Choroid plexus epithelial cell (primary cell): ENCODE measurements at regions not wholly inside any gene's neighbourhood (a gene's known extent, or its start where the extent isn't known, plus 50 kb on each side); places are given as distances from the start of the nearest gene placed in this dataset.
A peak's percentile ranks its signal among the peaks of the same experiment; 100 is the strongest.

Source experiments
- DNase-seq: peaks from one replicate; pipeline ENCODE4 v3.0.0-alpha.2; 2010; ENCODE audit warnings: low read depth
- H3K4me3 ChIP-seq: 2 replicates; pipeline ENCODE4 v1.5.1; 2011; ENCODE audit warnings: low read depth, mild to moderate bottlenecking, control low read depth, low read length, moderate library complexity
- CTCF ChIP-seq: conservative IDR thresholded peaks from 2 replicates; pipeline ENCODE4 v1.5.1; 2011; ENCODE audit warnings: low read depth, mild to moderate bottlenecking, control low read depth, inconsistent platforms, low read length, moderate library complexity

- TF ChIP-seq CTCF: no peak
- DNase-seq: no peak
- no peak overlapping the region for H3K4me3 ChIP-seq
Observed at GRCh38 chr5:125256296-125256695, 509.9 kb upstream of the ZNF608 start.

- DNase-seq: peak; percentile 39
- no peak overlapping the region for H3K4me3 ChIP-seq
- TF ChIP-seq CTCF: no peak
Observed at GRCh38 chr5:125257057-125257972, 510.9 kb upstream of the ZNF608 start.

GRCh38 chr5:125257997-125258396 is 511.6 kb upstream of the ZNF608 start:
- no peak for DNase-seq
- H3K4me3 ChIP-seq: no peak overlapping the region
- no peak for TF ChIP-seq CTCF

GRCh38 chr5:125258615-125259014 is 512.2 kb upstream of the ZNF608 start:
- TF ChIP-seq CTCF: no peak
- DNase-seq: no peak
- no peak overlapping the region for H3K4me3 ChIP-seq

- no peak overlapping the region for H3K4me3 ChIP-seq
- DNase-seq: no peak
- TF ChIP-seq CTCF: no peak
Observed at GRCh38 chr5:125261505-125262250, 515.2 kb upstream of the ZNF608 start.

- TF ChIP-seq CTCF: no peak
- no peak overlapping the region for H3K4me3 ChIP-seq
- no peak for DNase-seq
Observed at GRCh38 chr5:125262782-125263181, 516.3 kb upstream of the ZNF608 start.
